ENCODE measurements at regions not wholly inside any gene's neighbourhood (a gene's known extent, or its start where the extent isn't known, plus 50 kb on each side); places are given as distances from the start of the nearest gene placed in this dataset.

DNA sequence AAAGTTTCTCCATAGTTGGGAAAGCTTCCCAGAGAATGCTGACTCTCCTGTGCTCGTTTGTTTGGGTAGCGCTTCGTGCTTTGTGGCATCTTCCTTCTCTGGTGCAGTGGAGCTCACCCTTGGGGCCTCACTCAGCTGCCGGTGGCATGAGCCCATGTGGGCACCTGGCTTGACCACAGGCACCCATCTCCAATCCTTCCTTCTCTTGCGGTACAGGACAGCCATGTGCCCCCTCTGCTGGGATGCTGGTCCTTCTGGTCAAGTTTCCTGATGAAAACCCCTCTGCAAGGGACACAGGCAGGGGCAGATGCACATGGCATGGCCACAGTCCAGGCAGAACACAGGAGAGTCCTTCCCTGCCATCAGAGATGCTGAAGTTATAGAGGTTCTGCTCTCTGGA lies 555.9 kb upstream of the HS6ST1 start:
- TF ChIP-seq, protein P1, sequence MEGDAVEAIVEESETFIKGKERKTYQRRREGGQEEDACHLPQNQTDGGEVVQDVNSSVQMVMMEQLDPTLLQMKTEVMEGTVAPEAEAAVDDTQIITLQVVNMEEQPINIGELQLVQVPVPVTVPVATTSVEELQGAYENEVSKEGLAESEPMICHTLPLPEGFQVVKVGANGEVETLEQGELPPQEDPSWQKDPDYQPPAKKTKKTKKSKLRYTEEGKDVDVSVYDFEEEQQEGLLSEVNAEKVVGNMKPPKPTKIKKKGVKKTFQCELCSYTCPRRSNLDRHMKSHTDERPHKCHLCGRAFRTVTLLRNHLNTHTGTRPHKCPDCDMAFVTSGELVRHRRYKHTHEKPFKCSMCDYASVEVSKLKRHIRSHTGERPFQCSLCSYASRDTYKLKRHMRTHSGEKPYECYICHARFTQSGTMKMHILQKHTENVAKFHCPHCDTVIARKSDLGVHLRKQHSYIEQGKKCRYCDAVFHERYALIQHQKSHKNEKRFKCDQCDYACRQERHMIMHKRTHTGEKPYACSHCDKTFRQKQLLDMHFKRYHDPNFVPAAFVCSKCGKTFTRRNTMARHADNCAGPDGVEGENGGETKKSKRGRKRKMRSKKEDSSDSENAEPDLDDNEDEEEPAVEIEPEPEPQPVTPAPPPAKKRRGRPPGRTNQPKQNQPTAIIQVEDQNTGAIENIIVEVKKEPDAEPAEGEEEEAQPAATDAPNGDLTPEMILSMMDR (IDR thresholded peaks at IDR 0.05; ENCODE audit: borderline replicate concordance), result no peak
- Histone ChIP-seq H3K27me3 (ENCODE audit: low read depth) (peaks cover 16% of the 10 kb centered on the region), H3K27ac (replicated peaks) (no peak overlapping the region), H3K9me3 (replicated peaks) (no peaks in the 10 kb centered on the region), H3K36me3 (no peaks in the 10 kb centered on the region), H3K4me3 (no peak overlapping the region), H3K4me1 (no peaks in the 10 kb centered on the region)
- intact Hi-C loops (cut with micrococcal nuclease), result no loop called here
- no peak for DNase-seq

DNA sequence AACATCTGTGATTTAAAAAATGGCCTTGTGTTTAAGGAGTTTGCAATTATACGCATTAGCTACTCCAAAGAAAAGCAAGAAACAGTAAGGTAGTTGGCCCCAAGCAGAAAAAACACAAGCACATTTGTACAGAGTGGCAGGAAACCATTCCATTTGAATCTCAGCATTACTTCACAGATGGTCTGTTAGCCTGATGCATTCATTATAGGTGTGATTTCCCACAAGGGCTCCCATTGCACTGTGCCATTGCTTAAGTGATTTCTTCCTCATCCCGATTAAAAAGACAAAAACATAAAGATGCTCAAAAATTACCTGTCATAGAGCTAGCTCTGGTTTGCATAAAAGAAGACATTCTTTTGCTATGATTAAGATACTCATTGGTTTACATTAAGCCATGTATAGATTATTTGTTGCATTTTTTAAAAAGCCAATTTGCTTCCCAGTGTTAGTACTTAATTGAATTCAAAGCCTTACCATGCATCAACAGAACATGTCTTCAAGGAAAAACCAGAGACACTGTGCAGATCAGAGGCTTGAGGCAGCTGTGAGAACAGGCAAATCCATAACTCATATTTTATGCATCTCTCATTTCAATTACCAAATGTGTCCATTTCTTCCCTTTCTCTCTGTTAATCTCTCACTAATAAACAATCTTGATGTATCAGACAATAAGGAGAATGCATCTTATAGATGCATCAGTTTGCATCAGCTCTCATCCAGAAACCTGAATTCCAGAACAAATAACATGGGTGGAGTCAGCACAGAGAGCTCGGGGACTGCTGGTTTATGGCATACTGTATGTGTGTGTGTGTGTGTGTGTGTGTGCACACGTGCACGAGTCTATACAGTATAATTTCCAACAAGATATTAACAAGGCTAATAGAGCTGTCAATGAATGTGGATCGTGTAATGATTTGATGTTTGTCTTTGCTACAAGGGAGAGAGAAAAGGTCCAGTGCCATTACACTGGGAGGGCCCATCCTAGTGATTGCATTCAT lies 558.6 kb upstream of the HS6ST1 start:
- TF ChIP-seq, protein P1 (IDR thresholded peaks at IDR 0.05; ENCODE audit: borderline replicate concordance), result no peak
- no peaks in the 10 kb centered on the region for H3K36me3 ChIP-seq
- peaks cover under 1% of the 10 kb centered on the region for H3K27me3 ChIP-seq (ENCODE audit: low read depth)
- no peak overlapping the region for H3K4me3 ChIP-seq
- peaks cover under 1% of the 10 kb centered on the region for H3K9me3 ChIP-seq (replicated peaks)
- no peak overlapping the region for H3K27ac ChIP-seq (replicated peaks)
- H3K4me1 ChIP-seq, result no peaks in the 10 kb centered on the region
- intact Hi-C loops (cut with micrococcal nuclease), result no loop called here
- DNase-seq, result no peak

DNA sequence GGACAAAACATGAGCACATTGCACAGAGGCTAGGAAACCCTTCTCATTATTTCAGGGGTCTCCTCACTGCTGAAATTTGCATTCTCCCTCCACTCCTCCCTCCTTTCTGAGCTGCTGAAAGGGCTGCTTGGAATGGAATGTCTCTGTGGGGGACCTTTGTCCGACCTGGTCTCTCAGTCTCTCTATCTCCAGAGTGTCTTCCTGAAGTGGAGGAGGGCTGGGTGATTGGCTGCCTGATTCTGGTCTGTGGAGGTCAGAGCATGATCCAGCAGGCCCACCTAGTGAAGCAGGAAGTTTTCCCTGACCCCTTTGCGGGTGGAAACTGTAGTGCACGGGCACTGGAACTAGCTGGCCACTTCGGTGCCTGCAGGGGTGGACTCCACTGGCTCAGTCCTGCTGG lies 560.5 kb upstream of the HS6ST1 start:
- no peaks in the 10 kb centered on the region for H3K36me3 ChIP-seq
- DNase-seq, result no peak
- no peak overlapping the region for H3K4me3 ChIP-seq
- TF ChIP-seq, protein P1 (IDR thresholded peaks at IDR 0.05; ENCODE audit: borderline replicate concordance), result no peak
- H3K27ac ChIP-seq (replicated peaks), result no peak overlapping the region
- peaks cover 13% of the 10 kb centered on the region for H3K9me3 ChIP-seq (replicated peaks)
- no peaks in the 10 kb centered on the region for H3K4me1 ChIP-seq
- intact Hi-C loops (cut with micrococcal nuclease), result no loop called here
- no peaks in the 10 kb centered on the region for H3K27me3 ChIP-seq (ENCODE audit: low read depth)

DNA sequence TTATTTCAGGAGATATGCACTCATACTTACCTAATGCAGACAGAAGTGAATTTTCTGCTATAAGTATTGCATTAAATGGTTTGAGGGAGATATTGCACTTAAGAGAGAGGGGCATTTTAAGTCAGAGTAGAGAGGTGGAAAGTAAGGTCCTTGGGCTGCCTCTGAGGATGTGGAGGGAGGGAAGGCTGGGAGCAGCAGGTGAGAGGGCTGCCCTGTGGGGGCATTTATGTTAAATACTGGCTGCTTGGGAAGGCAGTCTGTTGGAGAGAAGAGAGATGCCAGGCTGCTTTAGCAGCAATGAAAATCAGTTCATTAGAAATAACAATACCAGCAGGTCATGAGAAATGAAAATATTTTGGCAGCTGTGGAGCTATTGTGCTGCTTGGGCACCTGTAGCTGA lies 576.2 kb upstream of the HS6ST1 start:
- H3K27me3 ChIP-seq (ENCODE audit: low read depth), result peaks cover 5% of the 10 kb centered on the region
- H3K27ac ChIP-seq (replicated peaks), result no peak overlapping the region
- H3K36me3 ChIP-seq, result no peaks in the 10 kb centered on the region
- no peaks in the 10 kb centered on the region for H3K4me1 ChIP-seq
- H3K4me3 ChIP-seq, result no peak overlapping the region
- intact Hi-C loops (cut with micrococcal nuclease), result no loop called here
- TF ChIP-seq, protein P1 (IDR thresholded peaks at IDR 0.05; ENCODE audit: borderline replicate concordance), result no peak
- no peak for DNase-seq
- H3K9me3 ChIP-seq (replicated peaks), result no peaks in the 10 kb centered on the region

DNA sequence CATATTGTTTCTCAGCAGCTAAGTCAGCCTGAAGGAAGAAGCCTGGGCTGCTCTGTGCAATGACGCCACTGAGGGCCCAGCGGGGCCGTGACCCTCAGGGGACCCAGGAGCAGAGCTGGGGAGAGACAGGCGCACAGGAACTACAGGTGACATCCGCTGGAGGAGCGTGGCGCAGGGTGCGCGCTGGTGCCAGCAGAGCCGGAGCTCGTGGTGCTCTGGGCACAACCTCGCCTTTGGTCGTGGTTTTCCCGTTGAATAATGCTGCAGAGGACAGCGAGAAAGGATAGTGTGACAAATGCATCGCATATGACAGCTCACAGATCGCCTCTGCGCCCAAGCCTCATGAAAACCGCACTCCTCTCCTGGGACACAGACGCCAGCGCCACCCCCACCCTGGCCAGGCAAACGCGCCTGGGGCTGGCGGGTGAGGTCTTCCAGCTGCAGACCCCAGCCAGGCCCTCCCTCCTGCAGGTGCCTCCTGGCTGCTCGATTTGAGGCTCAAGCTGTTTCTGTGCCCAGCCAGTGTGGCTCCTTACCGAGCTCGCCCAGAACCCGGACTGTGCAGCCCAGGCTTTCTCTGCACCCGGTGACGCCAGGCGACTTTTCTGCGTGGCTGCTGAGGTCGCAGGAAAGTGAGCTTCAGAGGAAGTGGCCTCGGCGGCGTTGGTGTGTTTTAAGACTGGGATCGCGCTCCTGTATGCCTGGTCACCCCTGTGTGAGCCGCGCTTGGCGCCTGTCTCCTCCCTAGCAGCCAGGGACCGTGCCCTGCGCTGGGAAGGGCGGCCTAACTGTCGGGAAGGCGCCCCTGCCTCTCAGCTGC lies 583.1 kb upstream of the HS6ST1 start:
- Histone ChIP-seq H3K36me3 (no peaks in the 10 kb centered on the region), H3K4me1 (peaks cover 5% of the 10 kb centered on the region), H3K4me3 (peak overlapping the region; percentile 23), H3K9me3 (replicated peaks) (peaks cover 9% of the 10 kb centered on the region), H3K27ac (replicated peaks) (no peak overlapping the region), H3K27me3 (ENCODE audit: low read depth) (peaks cover 11% of the 10 kb centered on the region)
- DNase-seq, result no peak
- TF ChIP-seq, protein P1 (IDR thresholded peaks at IDR 0.05; ENCODE audit: borderline replicate concordance), result no peak
- intact Hi-C loops (cut with micrococcal nuclease), result no loop called here

Data from left ventricle myocardium inferior (tissue), 1 donor.